Osteoblast (primary cell): ENCODE measurements at regions not wholly inside any gene's neighbourhood (a gene's known extent, or its start where the extent isn't known, plus 50 kb on each side); places are given as distances from the start of the nearest gene placed in this dataset.
A peak's percentile ranks its signal among the peaks of the same experiment; 100 is the strongest.

Experiments
- DNase-seq: peaks from one replicate; pipeline ENCODE4 v3.0.0; 2011; ENCODE audit warnings: low spot score, mixed read lengths; ENCODE audit not compliant: insufficient read length; ENCODE audit errors: missing footprints
- H2AFZ ChIP-seq: 2 replicates; pipeline ENCODE4 v1.6.0; 2011; ENCODE audit warnings: mild to moderate bottlenecking, low read length
- H3K27ac ChIP-seq: 2 replicates; pipeline ENCODE4 v1.5.1; 2011; ENCODE audit warnings: mild to moderate bottlenecking, low read depth, low read length, moderate library complexity
- H3K27me3 ChIP-seq: 2 replicates; pipeline ENCODE4 v1.6.0; 2012; ENCODE audit warnings: mild to moderate bottlenecking, control low read depth, inconsistent platforms, low read length, moderate library complexity; ENCODE audit not compliant: insufficient read depth
- H3K36me3 ChIP-seq: 2 replicates; pipeline ENCODE4 v1.5.1; 2011; ENCODE audit warnings: mild to moderate bottlenecking, low read length, control low read depth, moderate library complexity; ENCODE audit not compliant: insufficient read depth
- H3K4me1 ChIP-seq: 2 replicates; pipeline ENCODE4 v1.5.1; 2011; ENCODE audit warnings: mild to moderate bottlenecking, low read length, control low read depth, moderate library complexity; ENCODE audit not compliant: insufficient read depth
- H3K4me2 ChIP-seq: 2 replicates; pipeline ENCODE4 v1.6.0; 2011; ENCODE audit warnings: mild to moderate bottlenecking, low read length; ENCODE audit not compliant: insufficient read depth
- H3K4me3 ChIP-seq: fragments of 200-600 bp; sonication (generic); 3 replicates; pipeline ENCODE4 v1.5.1; 2012; ENCODE audit warnings: mild to moderate bottlenecking, low read length, inconsistent platforms; ENCODE audit not compliant: insufficient read depth
- H3K79me2 ChIP-seq: 2 replicates; pipeline ENCODE4 v1.6.0; 2012; ENCODE audit warnings: mild to moderate bottlenecking, low read length, control low read depth, inconsistent platforms; ENCODE audit not compliant: insufficient read depth
- H3K9me3 ChIP-seq: 2 replicates; pipeline ENCODE4 v1.5.1; 2011; ENCODE audit warnings: low read depth, low read length, control low read depth
- H4K20me1 ChIP-seq: 2 replicates; pipeline ENCODE4 v1.6.0; 2012; ENCODE audit warnings: mild to moderate bottlenecking, low read length, control low read depth; ENCODE audit not compliant: insufficient read depth
- CTCF ChIP-seq: IDR thresholded peaks from 2 replicates; pipeline ENCODE4 v1.5.1; 2011; ENCODE audit warnings: mild to moderate bottlenecking, low read depth, low read length, moderate library complexity; ENCODE audit errors: extremely low read depth

GRCh38 chr10:78390817-78391216 lies 357.2 kb downstream of the RPS24 start:
- Histone ChIP-seq H3K36me3 (no peaks in the 10 kb centered on the region), H3K4me1 (peaks cover 3% of the 10 kb centered on the region), H3K4me3 (no peak overlapping the region), H3K27ac (no peak overlapping the region), H4K20me1 (no peaks in the 10 kb centered on the region), H3K27me3 (peaks cover 7% of the 10 kb centered on the region), H3K79me2 (no peaks in the 10 kb centered on the region), H3K9me3 (no peaks in the 10 kb centered on the region), H2AFZ (no peak overlapping the region), H3K4me2 (no peak overlapping the region)
- no peak for TF ChIP-seq CTCF
- no peak for DNase-seq

GRCh38 chr10:78391585-78391984 lies 357.9 kb downstream of the RPS24 start:
- Histone ChIP-seq H3K4me1 (peaks cover 3% of the 10 kb centered on the region), H3K36me3 (no peaks in the 10 kb centered on the region), H4K20me1 (no peaks in the 10 kb centered on the region), H3K27ac (no peak overlapping the region), H3K79me2 (no peaks in the 10 kb centered on the region), H3K4me2 (no peak overlapping the region), H3K4me3 (no peak overlapping the region), H2AFZ (no peak overlapping the region), H3K9me3 (no peaks in the 10 kb centered on the region), H3K27me3 (peaks cover 7% of the 10 kb centered on the region)
- DNase-seq = no peak
- no peak for TF ChIP-seq CTCF

GRCh38 chr10:78392197-78392596 lies 358.5 kb downstream of the RPS24 start:
- TF ChIP-seq CTCF = no peak
- DNase-seq = peak; percentile 62
- Histone ChIP-seq H4K20me1 (no peaks in the 10 kb centered on the region), H3K4me1 (peaks cover 3% of the 10 kb centered on the region), H3K9me3 (no peaks in the 10 kb centered on the region), H3K4me3 (no peak overlapping the region), H3K27ac (no peak overlapping the region), H3K36me3 (no peaks in the 10 kb centered on the region), H3K79me2 (no peaks in the 10 kb centered on the region), H3K4me2 (no peak overlapping the region), H3K27me3 (peaks cover 7% of the 10 kb centered on the region), H2AFZ (no peak overlapping the region)

- H3K27ac ChIP-seq = no peak overlapping the region
- no peaks in the 10 kb centered on the region for H3K9me3 ChIP-seq
- TF ChIP-seq CTCF = no peak
- peaks cover 2% of the 10 kb centered on the region for H3K27me3 ChIP-seq
- H3K4me3 ChIP-seq = no peak overlapping the region
- no peak overlapping the region for H3K4me2 ChIP-seq
- no peak for DNase-seq
- no peaks in the 10 kb centered on the region for H4K20me1 ChIP-seq
- no peak overlapping the region for H2AFZ ChIP-seq
- no peaks in the 10 kb centered on the region for H3K36me3 ChIP-seq
- peaks cover 3% of the 10 kb centered on the region for H3K4me1 ChIP-seq
- no peaks in the 10 kb centered on the region for H3K79me2 ChIP-seq
Measured at GRCh38 chr10:78393094-78393493, 359.4 kb downstream of the RPS24 start.
